CD4-positive, alpha-beta memory T cell (primary cell): ENCODE measurements at regions not wholly inside any gene's neighbourhood (a gene's known extent, or its start where the extent isn't known, plus 50 kb on each side); places are given as distances from the start of the nearest gene placed in this dataset.

Experiments
- CTCF ChIA-PET: fragments of 350-600 bp; sonication (Branson Sonifier 250); formaldehyde crosslinking; loops from one replicate; lab custom pipeline; 2021; ENCODE audit warnings: inconsistent platforms; ENCODE audit not compliant: partially characterized antibody; lab: Charles Lee
- POLR2A ChIA-PET: fragments of 350-600 bp; sonication (Branson Sonifier 250); formaldehyde crosslinking; loops from one replicate; lab custom pipeline; 2021; ENCODE audit not compliant: partially characterized antibody; lab: Charles Lee
- DNase-seq, 5 donors: peaks; one replicate each; pipeline versions ENCODE4 v3.0.0 to v3.0.0-alpha.2; 2020 to 2022; ENCODE audit warnings: mixed read lengths in 1 of 5
- H3K27ac ChIP-seq: one replicate; pipeline ENCODE4 v1.7.0; 2013; ENCODE audit warnings: low read depth, low read length
- H3K27me3 ChIP-seq: 2 replicates; pipeline ENCODE4 v1.7.0; 2013; ENCODE audit warnings: mild to moderate bottlenecking, low read length, moderate library complexity; ENCODE audit not compliant: insufficient read depth
- H3K36me3 ChIP-seq: 2 replicates; pipeline ENCODE4 v1.7.0; 2013; ENCODE audit warnings: mild to moderate bottlenecking, low read length, moderate library complexity; ENCODE audit not compliant: insufficient read depth
- H3K4me1 ChIP-seq: 2 replicates; pipeline ENCODE4 v1.7.0; 2013; ENCODE audit warnings: mild to moderate bottlenecking, low read length, moderate library complexity; ENCODE audit not compliant: insufficient read depth
- H3K4me3 ChIP-seq, 2 donors: one replicate each; pipeline ENCODE4 v1.7.0; 2013; ENCODE audit warnings: low read length in 2 of 2, mild to moderate bottlenecking in 1 of 2
- H3K9me3 ChIP-seq, 2 donors: one replicate each; pipeline ENCODE4 v1.7.0; 2013; ENCODE audit warnings: low read length in 2 of 2, control low read depth in 1 of 2; ENCODE audit not compliant: control insufficient read depth in 1 of 2
- H3K27ac Mint-ChIP-seq, 7 donors: one replicate each; pipeline ENCODE4 v1.8.0; 2020 to 2021; ENCODE audit warnings: mixed read lengths in 7 of 7, mild to moderate bottlenecking in 6 of 7, inconsistent platforms in 3 of 7, moderate library complexity in 3 of 7
- H3K27me3 Mint-ChIP-seq, 2 donors: one replicate each; pipeline ENCODE4 v1.8.0; 2020 to 2021; ENCODE audit warnings: mixed read lengths in 2 of 2
- H3K36me3 Mint-ChIP-seq, 2 donors: one replicate each; pipeline ENCODE4 v1.8.0; 2020 to 2021; ENCODE audit warnings: mixed read lengths in 2 of 2, inconsistent platforms in 1 of 2, mild to moderate bottlenecking in 1 of 2
- H3K4me1 Mint-ChIP-seq, 4 donors: one replicate each; pipeline ENCODE4 v1.8.0; 2020 to 2021; ENCODE audit warnings: mixed read lengths in 4 of 4, mild to moderate bottlenecking in 1 of 4
- H3K4me3 Mint-ChIP-seq, 8 donors: one replicate each; pipeline ENCODE4 v1.8.0; 2020 to 2021; ENCODE audit warnings: mixed read lengths in 8 of 8, mild to moderate bottlenecking in 7 of 8, moderate library complexity in 6 of 8, inconsistent platforms in 3 of 8
- H3K9me3 Mint-ChIP-seq, 8 donors: one replicate each; pipeline ENCODE4 v1.8.0; 2020 to 2021; ENCODE audit warnings: mixed read lengths in 8 of 8, mild to moderate bottlenecking in 5 of 8, inconsistent platforms in 3 of 8, moderate library complexity in 1 of 8
- intact Hi-C: fragments of 100-400 bp; cut with micrococcal nuclease; formaldehyde crosslinking; loops from one replicate; pipeline ENCODE4 v1.15.1; 2023

DNA sequence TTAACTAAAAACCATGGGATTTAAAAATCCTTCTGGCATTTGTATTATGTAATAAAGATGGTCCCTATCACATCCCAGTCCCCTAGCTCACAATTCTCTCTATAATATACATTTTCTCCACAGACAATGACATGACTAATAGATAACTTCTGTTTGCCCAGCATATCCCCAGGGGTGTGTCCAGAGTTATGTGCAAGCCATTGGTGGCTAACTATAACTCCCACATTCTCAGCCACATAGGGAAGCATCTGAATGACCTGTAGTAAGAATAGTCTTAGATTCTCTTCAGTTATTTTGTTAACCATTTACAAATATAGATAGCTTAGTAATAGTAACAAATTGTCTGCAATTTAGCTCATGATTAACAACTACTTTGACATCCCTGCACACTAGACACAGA, 52.2 kb upstream of the RBSN start:
- H3K4me3 Mint-ChIP-seq: no peak overlapping the region
- Histone ChIP-seq H3K36me3 (no peaks in the 10 kb centered on the region), H3K4me1 (no peaks in the 10 kb centered on the region), H3K4me3 (no peak overlapping the region), H3K27me3 (no peaks in the 10 kb centered on the region), H3K27ac (no peak overlapping the region), H3K9me3 (no peaks in the 10 kb centered on the region)
- no peaks in the 10 kb centered on the region for H3K9me3 Mint-ChIP-seq
- H3K4me1 Mint-ChIP-seq: no peaks in the 10 kb centered on the region
- intact Hi-C loops: no loop called here
- H3K36me3 Mint-ChIP-seq: no peaks in the 10 kb centered on the region
- H3K27ac Mint-ChIP-seq: no peak overlapping the region
- peaks cover 31 to 39% of the 10 kb centered on the region in 2 donors for H3K27me3 Mint-ChIP-seq
- POLR2A ChIA-PET: no interaction called here
- DNase-seq: no peak
- CTCF ChIA-PET: no interaction called here

GRCh38 chr3:15152184-15152583, 53.2 kb upstream of the RBSN start:
- H3K4me3 ChIP-seq: no peak overlapping the region
- Mint-ChIP-seq H3K27me3 (peaks cover 34% of the 10 kb centered on the region in 2 donors), H3K4me1 (no peaks in the 10 kb centered on the region), H3K4me3 (no peak overlapping the region), H3K36me3 (no peaks in the 10 kb centered on the region), H3K27ac (no peak overlapping the region), H3K9me3 (peaks cover 0 to 1% (median 0%) of the 10 kb centered on the region in 8 donors)
- no peak overlapping the region for H3K27ac ChIP-seq
- CTCF ChIA-PET: no interaction called here
- no peaks in the 10 kb centered on the region for H3K4me1 ChIP-seq
- DNase-seq: no peak
- H3K27me3 ChIP-seq: no peaks in the 10 kb centered on the region
- H3K36me3 ChIP-seq: no peaks in the 10 kb centered on the region
- no peaks in the 10 kb centered on the region for H3K9me3 ChIP-seq
- POLR2A ChIA-PET: interaction anchor here (0.8 kb wide), 1 partner anchor 53 kb away, joined by 3 read pairs; the partner anchor contains the start of gene RBSN
- intact Hi-C loops: no loop called here

DNA sequence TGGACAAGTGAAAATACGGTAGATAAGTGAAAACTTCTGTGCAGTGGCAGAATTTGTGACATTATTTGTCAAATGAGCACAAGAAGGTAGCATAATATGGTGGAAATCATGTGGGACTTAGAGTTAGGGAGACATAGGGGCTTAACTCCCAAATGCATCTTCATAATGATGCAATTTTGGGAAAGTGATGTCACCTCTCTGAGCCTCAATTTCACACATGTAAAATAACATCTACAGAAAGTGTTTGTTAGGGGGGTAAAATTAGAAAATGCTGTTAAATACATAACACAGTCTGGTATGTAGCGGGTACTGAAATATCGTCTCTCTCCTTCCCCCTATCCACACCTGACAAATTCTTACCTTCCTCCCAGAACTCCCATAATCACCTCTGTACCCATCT, 52.9 kb upstream of the CAPN7 start:
- Histone ChIP-seq H3K9me3 (no peaks in the 10 kb centered on the region), H3K4me1 (no peaks in the 10 kb centered on the region), H3K27me3 (no peaks in the 10 kb centered on the region), H3K4me3 (no peak overlapping the region), H3K27ac (no peak overlapping the region), H3K36me3 (no peaks in the 10 kb centered on the region)
- Mint-ChIP-seq H3K27me3 (peaks cover 37 to 39% of the 10 kb centered on the region in 2 donors), H3K27ac (no peak overlapping the region), H3K36me3 (no peaks in the 10 kb centered on the region), H3K9me3 (peaks cover 0 to 7% (median 5%) of the 10 kb centered on the region in 8 donors), H3K4me3 (no peak overlapping the region), H3K4me1 (no peaks in the 10 kb centered on the region)
- ChIA-PET POLR2A (no interaction called here), CTCF (no interaction called here)
- no peak for DNase-seq
- intact Hi-C loops: no loop called here

DNA sequence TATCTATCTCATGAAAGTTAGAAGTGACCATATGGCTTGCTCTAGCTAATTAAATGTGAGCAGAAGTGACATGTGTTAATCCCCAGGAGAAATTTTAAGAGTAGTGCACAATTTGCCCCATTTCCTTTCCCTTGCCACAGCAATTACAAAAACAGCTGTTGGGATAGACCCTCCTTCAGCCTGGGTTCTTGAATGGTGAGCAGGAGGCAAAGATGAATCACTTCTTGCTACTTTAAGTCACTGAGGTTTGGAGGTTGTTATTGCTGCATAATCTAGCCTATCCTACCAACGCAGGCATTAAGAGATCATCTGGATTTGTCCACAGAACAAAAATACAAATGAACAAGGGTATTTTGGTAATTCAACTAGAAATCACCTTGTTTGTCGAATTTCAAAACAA, 51.7 kb upstream of the CAPN7 start:
- no peaks in the 10 kb centered on the region for H3K36me3 ChIP-seq
- no peaks in the 10 kb centered on the region for H3K27me3 ChIP-seq
- Mint-ChIP-seq H3K4me3 (no peak overlapping the region), H3K27me3 (peaks cover 37 to 39% of the 10 kb centered on the region in 2 donors), H3K9me3 (peaks cover 0 to 7% (median 5%) of the 10 kb centered on the region in 8 donors), H3K27ac (no peak overlapping the region), H3K36me3 (no peaks in the 10 kb centered on the region), H3K4me1 (no peaks in the 10 kb centered on the region)
- ChIA-PET CTCF (no interaction called here), POLR2A (no interaction called here)
- no peak for DNase-seq
- no peaks in the 10 kb centered on the region for H3K4me1 ChIP-seq
- H3K27ac ChIP-seq: no peak overlapping the region
- H3K4me3 ChIP-seq: no peak overlapping the region
- intact Hi-C loops: no loop called here
- H3K9me3 ChIP-seq: no peaks in the 10 kb centered on the region

DNA sequence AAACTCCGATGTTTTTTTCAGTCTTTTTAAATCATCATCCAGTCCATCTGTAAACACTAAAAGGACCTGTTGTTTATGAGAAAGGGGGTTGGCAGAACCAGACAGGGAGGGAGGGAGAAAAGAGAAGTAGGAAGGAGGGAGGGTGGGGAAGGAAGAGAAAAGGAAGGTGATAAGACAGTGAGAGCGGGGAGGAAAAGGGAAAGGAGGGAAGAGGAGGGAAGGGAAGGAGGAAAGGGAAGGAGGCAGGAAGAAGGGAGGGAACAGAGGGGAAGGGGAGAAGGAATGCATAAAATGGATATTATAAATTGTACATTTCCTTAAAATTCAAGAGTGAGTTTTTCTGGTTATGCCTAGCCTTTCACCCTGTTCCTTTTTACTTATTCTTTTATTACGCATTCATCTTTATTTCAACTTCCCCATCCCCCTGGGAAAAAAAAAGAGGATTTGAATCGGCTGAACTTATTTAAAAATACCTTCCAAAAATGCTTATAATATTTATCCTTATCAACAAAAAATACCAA, 50.1 kb upstream of the CAPN7 start:
- H3K27ac ChIP-seq: no peak overlapping the region
- intact Hi-C loops: no loop called here
- H3K9me3 Mint-ChIP-seq: peaks cover 0 to 7% (median 5%) of the 10 kb centered on the region in 8 donors
- H3K36me3 ChIP-seq: no peaks in the 10 kb centered on the region
- CTCF ChIA-PET: interaction anchor here (1.2 kb wide), 1 partner anchor 249 kb away, joined by 3 read pairs; no protein-coding TSS in a partner anchor
- H3K4me3 Mint-ChIP-seq: no peak overlapping the region
- H3K4me3 ChIP-seq: no peak overlapping the region
- H3K27me3 ChIP-seq: no peaks in the 10 kb centered on the region
- no peaks in the 10 kb centered on the region for H3K36me3 Mint-ChIP-seq
- H3K9me3 ChIP-seq: no peaks in the 10 kb centered on the region
- no peaks in the 10 kb centered on the region for H3K4me1 ChIP-seq
- DNase-seq: no peak
- peaks cover 37% of the 10 kb centered on the region in 2 donors for H3K27me3 Mint-ChIP-seq
- POLR2A ChIA-PET: no interaction called here
- H3K27ac Mint-ChIP-seq: no peak overlapping the region
- H3K4me1 Mint-ChIP-seq: peaks cover 0 to 5% (median 0%) of the 10 kb centered on the region in 4 donors
